Panc1 (cell line): ENCODE measurements at regions not wholly inside any gene's neighbourhood (a gene's known extent, or its start where the extent isn't known, plus 50 kb on each side); places are given as distances from the start of the nearest gene placed in this dataset.

Experiments
- ATAC-seq: fragments of 200-7000 bp; cut with Tn5 transposase; 2 replicates; pipeline ENCODE4 v1.9.1; 2020; ENCODE audit warnings: mild to moderate bottlenecking, moderate library complexity
- BruUV-seq: library from RNA; stranded (reverse); fragments of 400-500 nt; replicated peaks from 2 replicates; lab custom pipeline; 2021; lab: Mats Ljungman, UMichigan
- CTCF ChIA-PET: fragments of 300-600 bp; sonication (Branson Sonifier 250); formaldehyde crosslinking; loops from one replicate; lab custom pipeline; 2022; ENCODE audit warnings: antibody characterized with exemption; lab: Charles Lee
- POLR2A ChIA-PET: fragments of 300-600 bp; sonication (Branson Sonifier 250); formaldehyde crosslinking; loops from one replicate; lab custom pipeline; 2022; ENCODE audit warnings: antibody characterized with exemption; lab: Charles Lee
- DNase-seq: peaks from one replicate; pipeline ENCODE4 v3.0.0-alpha.2; 2010; ENCODE audit warnings: low read depth, low spot score
- H3K27ac ChIP-seq: 2 replicates; pipeline ENCODE4 v1.5.1; 2011; ENCODE audit warnings: mild to moderate bottlenecking, low read length, inconsistent platforms
- H3K27me3 ChIP-seq: fragments of 200-500 bp; sonication (Bioruptor generic); 2 replicates; pipeline ENCODE4 v1.6.0; 2014; ENCODE audit warnings: low read length, inconsistent platforms; ENCODE audit not compliant: control insufficient read depth, insufficient read depth
- H3K36me3 ChIP-seq: fragments of 200-500 bp; sonication (Bioruptor generic); 2 replicates; pipeline ENCODE4 v1.5.1; 2014; ENCODE audit warnings: inconsistent platforms, mild to moderate bottlenecking, low read length, moderate library complexity; ENCODE audit not compliant: control insufficient read depth, insufficient read depth
- H3K4me1 ChIP-seq: 2 replicates; pipeline ENCODE4 v1.5.1; 2011; ENCODE audit warnings: inconsistent platforms, mild to moderate bottlenecking, low read length, moderate library complexity; ENCODE audit not compliant: control insufficient read depth, insufficient read depth
- H3K4me3 ChIP-seq, 2 experiments: 2 replicates each; pipeline ENCODE4 v1.5.1; 2011 to 2012; ENCODE audit warnings: low read depth in 2 of 2, low read length in 2 of 2, mild to moderate bottlenecking in 2 of 2, inconsistent platforms in 1 of 2, moderate library complexity in 1 of 2
- H3K9me3 ChIP-seq: fragments of 200-500 bp; sonication (Bioruptor generic); 2 replicates; pipeline ENCODE4 v1.5.1; 2014; ENCODE audit warnings: low read depth, mild to moderate bottlenecking, inconsistent platforms, low read length, moderate library complexity; ENCODE audit not compliant: control insufficient read depth, insufficient read depth
- CTCF ChIP-seq: fragments of 450-650 bp; IDR thresholded peaks from 2 replicates; pipeline ENCODE4 v1.5.1; 2017; ENCODE audit warnings: mild to moderate bottlenecking
- POLR2AphosphoS5 ChIP-seq: IDR thresholded peaks from 2 replicates; pipeline ENCODE4 v1.6.1; 2012; ENCODE audit warnings: mild to moderate bottlenecking, low read depth, low read length, moderate library complexity
- REST ChIP-seq, 2 experiments: IDR thresholded peaks; 2 replicates each; pipeline ENCODE4 v1.6.1; 2011 to 2012; ENCODE audit warnings: low read depth in 2 of 2, control low read depth in 1 of 2, low read length in 1 of 2, mild to moderate bottlenecking in 1 of 2, moderate library complexity in 1 of 2; ENCODE audit not compliant: insufficient read depth in 1 of 2
- SIN3A ChIP-seq: IDR thresholded peaks from 2 replicates; pipeline ENCODE4 v1.6.1; 2012; ENCODE audit warnings: low read depth, mild to moderate bottlenecking, low read length, moderate library complexity, borderline replicate concordance; ENCODE audit not compliant: insufficient read depth
- TCF7L2 ChIP-seq: IDR thresholded peaks from 2 replicates; pipeline ENCODE4 v1.6.1; 2011; ENCODE audit warnings: mild to moderate bottlenecking, low read depth, low read length, inconsistent platforms
- in situ Hi-C: cut with HindIII; loops from 2 replicates; pipeline ENCODE4 v1.10.0; 2016; ENCODE audit warnings: low sequenced_read_pairs, low pct_unique_long_range_greater_than_20kb
- intact Hi-C: fragments of 100-400 bp; cut with micrococcal nuclease; formaldehyde crosslinking; loops from one replicate; pipeline ENCODE4 v1.10.0; 2022; ENCODE audit not compliant: unreplicated experiment

- H3K4me3 ChIP-seq = no peak overlapping the region
- ATAC-seq = no peak
- TF ChIP-seq TCF7L2 = no peak
- H3K9me3 ChIP-seq = no peaks in the 10 kb centered on the region
- intact Hi-C loops (no loop called here), in situ Hi-C loops (no loop called here)
- no peaks in the 10 kb centered on the region for H3K36me3 ChIP-seq
- H3K27ac ChIP-seq = peak overlapping the region; percentile 1; the same call in 1 of the 2 replicates
- H3K27me3 ChIP-seq = no peaks in the 10 kb centered on the region
- POLR2A ChIA-PET = no interaction called here
- DNase-seq = no peak
- CTCF ChIA-PET = no interaction called here
- H3K4me1 ChIP-seq = no peaks in the 10 kb centered on the region
- no TSS peak for BruUV-seq
Measured at GRCh38 chr7:18400275-18400674, 95.3 kb upstream of the HDAC9 start.

DNA sequence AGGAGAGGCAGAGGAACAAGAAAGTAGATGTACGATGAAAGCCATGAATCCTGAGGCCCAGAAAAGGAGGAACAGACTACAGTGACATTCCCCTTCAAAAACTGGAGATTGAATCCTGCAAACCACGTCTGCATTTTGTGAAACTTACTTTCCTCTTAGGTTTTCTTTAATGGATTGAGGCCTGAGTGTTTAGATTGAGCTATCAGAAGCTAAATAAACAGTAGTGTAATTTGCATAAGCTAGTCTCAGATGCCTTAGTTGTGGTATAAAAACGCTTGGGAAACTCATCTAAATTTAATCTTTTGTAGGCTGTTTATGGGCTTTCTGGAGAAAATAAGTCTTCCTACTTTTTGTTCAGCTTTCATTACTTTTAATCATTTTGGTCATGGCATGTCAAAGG lies 94.8 kb upstream of the HDAC9 start:
- CTCF ChIA-PET = no interaction called here
- Histone ChIP-seq H3K27me3 (no peaks in the 10 kb centered on the region), H3K9me3 (no peaks in the 10 kb centered on the region), H3K4me3 (no peak overlapping the region), H3K27ac (no peak overlapping the region), H3K4me1 (no peaks in the 10 kb centered on the region), H3K36me3 (no peaks in the 10 kb centered on the region)
- BruUV-seq = no TSS peak
- POLR2A ChIA-PET = no interaction called here
- intact Hi-C loops (no loop called here), in situ Hi-C loops (no loop called here)
- no peak for TF ChIP-seq SIN3A
- TF ChIP-seq REST (IDR thresholded peaks at IDR 0.05; ENCODE audit: insufficient read depth in 1 of 2, low read depth in 2 of 2, low read length in 1 of 2) = no peak
- no peak for TF ChIP-seq TCF7L2
- TF ChIP-seq POLR2AphosphoS5 = no peak
- TF ChIP-seq CTCF = no peak
- DNase-seq (no peak), ATAC-seq (no peak)

DNA sequence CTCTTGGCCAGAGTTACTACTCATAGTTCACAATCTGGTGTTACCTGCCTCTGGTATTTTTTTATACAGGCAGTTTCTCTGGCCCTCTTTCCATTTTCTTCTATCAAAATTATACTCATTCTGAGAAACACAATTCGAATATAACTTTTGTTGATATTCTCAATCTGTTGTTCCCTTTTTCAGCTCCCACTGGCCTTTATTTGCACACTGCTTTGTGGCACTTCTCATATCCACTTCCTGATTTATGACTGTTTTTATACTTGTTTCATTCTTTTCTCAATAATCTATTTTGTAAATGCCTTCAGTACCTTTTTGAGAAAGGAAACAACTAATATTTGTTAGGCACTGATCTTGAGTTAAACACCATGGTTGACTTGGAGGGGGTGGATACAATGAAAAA lies 93.8 kb upstream of the HDAC9 start:
- H3K4me3 ChIP-seq = no peak overlapping the region
- ATAC-seq (no peak), DNase-seq (no peak)
- ChIA-PET CTCF (no interaction called here), POLR2A (no interaction called here)
- no peaks in the 10 kb centered on the region for H3K36me3 ChIP-seq
- no peaks in the 10 kb centered on the region for H3K27me3 ChIP-seq
- no TSS peak for BruUV-seq
- no peak for TF ChIP-seq CTCF
- TF ChIP-seq POLR2AphosphoS5 = no peak
- no peak for TF ChIP-seq REST (IDR thresholded peaks at IDR 0.05; ENCODE audit: insufficient read depth in 1 of 2, low read depth in 2 of 2, low read length in 1 of 2)
- TF ChIP-seq TCF7L2 = no peak
- no peak for TF ChIP-seq SIN3A
- in situ Hi-C loops (no loop called here), intact Hi-C loops (no loop called here)
- H3K27ac ChIP-seq = no peak overlapping the region
- H3K9me3 ChIP-seq = no peaks in the 10 kb centered on the region
- H3K4me1 ChIP-seq = no peaks in the 10 kb centered on the region
